ENCODE measurements at regions not wholly inside any gene's neighbourhood (a gene's known extent, or its start where the extent isn't known, plus 50 kb on each side); places are given as distances from the start of the nearest gene placed in this dataset.
"Not testable (repeated sequence)": the region's sequence is repeated elsewhere in the genome, so short reads cannot be mapped to it uniquely, and the experiment has no call there.

DNA sequence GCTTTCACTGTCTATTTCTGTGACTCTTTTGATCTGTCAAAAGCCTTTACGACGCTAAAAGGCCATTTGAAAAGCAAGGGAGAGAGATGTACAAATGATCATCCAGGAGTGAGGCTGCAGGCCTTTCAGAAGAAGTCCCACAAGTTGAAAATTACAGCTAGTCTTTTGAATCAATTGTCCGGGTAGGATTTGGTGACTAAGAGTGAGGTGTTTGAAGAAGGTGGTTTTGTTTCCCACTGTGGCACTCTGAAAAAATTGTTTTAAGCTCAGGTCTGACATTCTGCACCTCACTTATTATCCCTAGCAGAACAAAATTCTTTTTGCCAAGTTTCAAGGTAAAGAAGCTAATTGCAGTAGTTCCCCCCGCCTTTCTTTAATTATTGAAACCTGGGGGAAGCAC, 50.8 kb upstream of the TMEM108 start:
- no peak for DNase-seq

GRCh38 chr3:132984181-132984580, 54.0 kb upstream of the TMEM108 start:
- no peak for DNase-seq

GRCh38 chr3:132983143-132983770, 54.9 kb upstream of the TMEM108 start:
- DNase-seq = no peak

- no peak for DNase-seq
These were observed 56.5 kb upstream of the TMEM108 start for GRCh38 chr3:132981719-132982118.

DNA sequence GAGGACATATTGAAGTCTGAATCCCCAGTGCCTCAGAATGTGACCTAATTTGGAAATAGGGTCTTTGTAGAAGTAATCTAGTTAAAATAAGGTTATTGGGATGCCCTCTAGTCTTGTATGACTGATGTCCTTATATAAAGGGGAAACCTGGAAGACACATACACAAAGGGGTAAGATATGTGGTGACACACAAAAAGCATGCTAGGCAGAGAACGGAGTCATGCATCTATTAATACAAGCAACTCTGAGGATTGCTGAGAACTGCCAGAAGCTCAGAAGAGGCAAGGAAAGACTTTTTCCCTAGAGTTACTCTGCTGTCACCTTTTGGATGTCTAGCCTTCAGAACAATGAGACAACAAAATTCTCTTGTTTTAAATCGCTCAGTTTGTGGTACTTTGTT, 58.1 kb upstream of the TMEM108 start:
- DNase-seq = no peak

DNA sequence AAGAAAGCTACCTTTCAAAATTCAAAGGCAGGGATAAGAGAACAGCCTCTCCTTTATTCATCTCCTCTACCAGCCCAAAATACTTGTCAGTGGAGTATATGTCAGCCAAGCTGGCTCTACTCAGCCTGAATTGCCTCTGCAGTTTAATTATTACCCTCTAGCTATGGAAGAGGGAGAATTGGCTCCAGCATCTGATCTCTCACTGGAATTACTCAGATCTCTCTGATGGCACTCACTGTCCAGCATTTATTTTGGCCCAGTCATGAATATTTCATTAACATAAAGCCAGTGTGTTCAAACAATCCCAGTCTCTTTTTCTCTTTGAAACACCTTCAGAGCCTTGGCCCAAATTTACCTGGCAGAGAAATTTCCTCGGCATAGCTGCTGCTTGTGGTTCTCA, 58.6 kb upstream of the TMEM108 start:
- DNase-seq = no peak

DNA sequence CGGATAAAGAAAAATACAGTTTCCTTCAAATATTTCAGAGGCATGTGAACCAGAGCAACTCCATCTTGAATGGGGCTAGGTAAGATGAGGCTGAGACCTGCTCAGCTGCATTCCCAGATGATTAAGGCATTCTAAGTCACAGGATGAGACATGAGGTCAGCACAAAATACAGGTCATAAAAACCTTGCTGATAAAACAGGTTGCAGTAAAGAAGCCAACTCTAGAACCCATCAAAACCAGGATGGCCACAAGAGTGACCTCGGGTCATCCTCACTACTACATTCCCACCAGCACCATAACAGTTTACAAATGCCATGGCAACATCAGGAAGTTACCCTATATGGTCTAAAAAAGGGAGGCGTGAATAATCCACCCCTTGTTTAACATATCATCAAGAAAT, 59.2 kb upstream of the TMEM108 start:
- DNase-seq = not testable (repeated sequence)

DNA sequence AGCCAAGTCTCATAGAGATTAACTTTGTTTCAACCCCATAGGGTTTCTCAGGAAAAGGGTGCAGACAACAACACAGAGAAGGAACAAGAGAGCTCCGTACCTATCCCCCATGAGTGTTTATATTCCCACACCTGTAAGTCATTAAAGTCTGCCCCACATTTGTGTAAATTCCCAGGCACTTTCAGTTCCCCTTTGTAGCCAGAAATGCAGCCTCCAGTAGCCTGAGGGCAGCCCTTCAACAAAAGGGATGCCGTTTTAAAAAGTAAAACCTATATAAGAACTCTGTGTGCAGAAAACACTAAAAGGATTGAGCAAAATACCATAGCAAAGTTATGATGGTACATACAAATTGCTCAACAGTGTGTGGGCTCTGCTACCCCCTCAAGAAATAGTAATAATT, 59.7 kb upstream of the TMEM108 start:
- no peak for DNase-seq

DNA sequence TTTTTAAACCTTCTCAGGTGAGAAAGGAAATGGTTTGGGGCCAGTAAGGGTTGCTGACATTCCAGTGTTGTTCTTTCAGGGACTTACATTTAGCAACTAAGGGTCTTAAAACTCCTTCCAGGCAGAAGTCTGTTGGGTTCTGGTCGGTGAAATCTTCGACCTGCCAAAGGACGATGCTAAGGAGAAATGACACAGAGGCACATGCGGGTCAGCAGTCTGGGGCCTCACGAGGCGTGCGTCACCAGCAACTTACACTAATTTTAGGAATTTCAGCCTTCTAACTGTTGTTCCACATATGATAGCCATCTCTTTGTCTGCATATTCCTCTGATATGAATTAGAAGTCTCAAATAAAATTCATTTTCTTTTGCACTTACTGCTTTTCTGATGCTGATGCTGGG, 64.1 kb upstream of the TMEM108 start:
- DNase-seq = no peak

GRCh38 chr3:132973441-132973840, 64.8 kb upstream of the TMEM108 start:
- no peak for DNase-seq

GRCh38 chr3:132972333-132972732, 65.9 kb upstream of the TMEM108 start:
- no peak for DNase-seq

- DNase-seq = no peak
These were observed 71.8 kb upstream of the TMEM108 start for GRCh38 chr3:132966374-132966773.

- no peak for DNase-seq
These were observed 73.9 kb upstream of the TMEM108 start for GRCh38 chr3:132964266-132964665.

DNA sequence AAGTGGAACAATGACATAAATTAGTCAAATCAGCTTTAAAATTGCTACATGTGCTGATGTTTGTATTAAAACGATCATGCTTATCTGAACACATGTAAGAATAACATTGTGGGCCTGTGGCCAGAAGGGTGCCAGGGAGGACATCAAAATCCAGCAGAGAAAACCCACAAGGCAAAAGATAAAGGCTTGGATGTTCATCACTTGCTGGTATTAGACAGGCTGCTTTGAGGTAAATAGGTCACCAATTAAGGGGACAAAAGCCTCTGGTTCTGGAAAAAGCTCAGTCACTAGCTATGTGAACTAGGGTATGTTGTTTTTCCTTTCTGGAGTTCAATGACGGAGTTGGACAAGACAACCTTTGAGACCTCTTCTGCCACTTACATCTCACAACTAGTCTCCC, 74.4 kb upstream of the TMEM108 start:
- no peak for DNase-seq

GRCh38 chr3:132961991-132962390, 76.2 kb upstream of the TMEM108 start:
- DNase-seq = no peak

GRCh38 chr3:132953683-132954082, 84.5 kb upstream of the TMEM108 start:
- DNase-seq = no peak

- DNase-seq = no peak
These were observed 110.3 kb upstream of the TMEM108 start for GRCh38 chr3:132927896-132928295.

DNA sequence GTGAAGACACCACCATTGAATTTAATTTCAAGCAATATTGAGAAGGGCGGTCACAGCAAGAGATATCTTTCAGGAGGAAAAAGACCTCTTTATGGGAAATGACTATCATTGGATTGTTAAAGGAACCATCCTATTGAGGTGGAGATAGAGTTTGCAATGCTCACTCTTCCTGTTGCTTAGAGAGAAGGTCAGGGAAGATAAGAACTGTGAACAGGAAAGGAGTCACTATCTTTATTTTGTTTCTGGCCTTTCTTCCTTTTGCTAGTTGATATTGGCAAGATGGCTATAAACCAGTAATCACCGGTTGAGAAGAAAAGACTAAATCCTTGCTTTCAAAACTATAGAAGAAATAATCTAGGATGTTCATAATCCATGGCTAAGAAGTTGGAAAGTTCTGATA, 112.1 kb upstream of the TMEM108 start:
- no peak for DNase-seq

DNA sequence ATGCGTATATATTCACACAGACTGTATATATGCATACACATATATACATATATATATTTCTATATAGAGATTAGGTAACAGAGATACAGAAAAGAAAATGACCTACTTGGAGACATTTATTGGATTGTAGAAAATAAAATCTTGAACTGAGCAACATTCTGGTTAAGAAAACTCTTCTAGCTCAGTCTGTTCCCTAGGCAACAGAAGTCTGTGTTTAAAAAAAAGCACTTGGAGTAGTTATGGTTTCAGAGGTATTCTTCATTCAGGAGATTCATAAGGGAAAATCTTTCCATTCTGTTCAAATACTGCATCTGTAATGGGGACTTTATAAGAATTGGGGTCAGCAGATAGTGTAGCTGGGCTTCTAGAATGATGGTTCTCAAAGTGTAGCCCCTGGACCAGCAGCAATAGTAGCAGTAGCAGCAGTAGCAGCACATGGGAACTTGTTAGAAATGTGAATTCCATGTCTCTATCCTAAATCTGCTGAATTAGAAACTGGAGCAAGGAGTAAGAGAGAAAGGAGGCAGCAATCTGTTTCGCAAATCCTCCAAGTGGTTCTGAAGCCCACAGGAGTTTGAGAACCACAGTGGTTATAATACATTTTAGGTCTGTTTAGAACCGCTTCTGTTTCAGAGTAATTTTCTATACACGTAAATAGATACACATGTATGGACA, 112.8 kb upstream of the TMEM108 start:
- DNase-seq = no peak

DNA sequence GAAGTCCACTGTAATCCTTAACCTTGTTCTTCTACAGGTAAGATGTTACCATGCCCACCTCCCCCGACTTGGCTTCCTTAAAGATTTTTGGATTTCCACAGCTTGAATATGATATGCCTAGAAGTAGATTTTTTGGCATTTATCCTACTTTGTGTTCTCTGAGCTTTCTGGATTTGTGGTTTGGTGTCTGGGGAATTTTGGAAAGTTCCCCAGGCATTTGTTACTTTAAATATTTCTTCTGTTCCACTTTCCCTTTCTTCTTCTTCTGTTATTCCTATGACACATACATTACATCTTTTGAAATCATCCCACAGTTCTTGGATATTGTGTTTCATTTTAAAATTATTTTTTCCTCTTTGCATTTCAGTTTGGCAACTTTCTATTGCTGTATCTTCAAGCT, 122.1 kb upstream of the TMEM108 start:
- no peak for DNase-seq

DNA sequence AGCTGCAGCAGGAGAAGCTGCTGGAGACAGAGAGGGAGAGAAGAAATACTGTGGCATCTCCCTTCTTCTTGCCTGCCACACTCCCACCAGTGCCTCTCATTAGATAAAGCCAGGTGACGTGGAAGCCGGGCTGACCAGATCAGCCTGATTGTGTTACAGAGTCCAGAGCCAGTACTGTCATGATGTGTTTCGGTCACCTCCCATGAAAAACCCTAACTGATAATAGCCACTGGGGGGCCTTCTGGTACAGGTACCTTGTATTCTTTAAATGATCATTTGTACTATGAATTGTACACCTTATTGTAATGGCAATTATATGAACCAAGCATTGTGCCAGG, 125.8 kb upstream of the TMEM108 start:
- DNase-seq = no peak

GRCh38 chr3:132911741-132912415, 126.3 kb upstream of the TMEM108 start:
- DNase-seq = no peak

- no peak for DNase-seq
These were observed 130.9 kb upstream of the TMEM108 start for GRCh38 chr3:132907293-132907692.

- no peak for DNase-seq
These were observed 137.7 kb upstream of the TMEM108 start for GRCh38 chr3:132900481-132900880.

- DNase-seq = no peak
These were observed 140.1 kb upstream of the TMEM108 start for GRCh38 chr3:132898141-132898540.
